HuH-7.5 (cell line): ENCODE measurements at regions not wholly inside any gene's neighbourhood (a gene's known extent, or its start where the extent isn't known, plus 50 kb on each side); places are given as distances from the start of the nearest gene placed in this dataset.
"Not testable (repeated sequence)": the region's sequence is repeated elsewhere in the genome, so short reads cannot be mapped to it uniquely, and the experiment has no call there.

Experiments used
- DNase-seq: peaks from one replicate; pipeline ENCODE4 v3.0.0; 2011; ENCODE audit warnings: low spot score

- no peak for DNase-seq
Observed at GRCh38 chr17:14622615-14623101, 321.8 kb downstream of the HS3ST3B1 start.

GRCh38 chr17:14621826-14622614, 321.1 kb downstream of the HS3ST3B1 start:
- DNase-seq = no peak

GRCh38 chr17:14619821-14620220, 318.9 kb downstream of the HS3ST3B1 start:
- no peak for DNase-seq

GRCh38 chr17:14616528-14616927, 315.6 kb downstream of the HS3ST3B1 start:
- no peak for DNase-seq

- no peak for DNase-seq
Observed at GRCh38 chr17:14605267-14605599, 304.4 kb downstream of the HS3ST3B1 start.

- DNase-seq = no peak
Observed at GRCh38 chr17:14604591-14605266, 303.8 kb downstream of the HS3ST3B1 start.

- no peak for DNase-seq
Observed at GRCh38 chr17:14596224-14596623, 295.3 kb downstream of the HS3ST3B1 start.

- DNase-seq = no peak
Observed at GRCh38 chr17:14595656-14596055, 294.8 kb downstream of the HS3ST3B1 start.

- no peak for DNase-seq
Observed at GRCh38 chr17:14594690-14595089, 293.8 kb downstream of the HS3ST3B1 start.

- DNase-seq = no peak
Observed at GRCh38 chr17:14593956-14594355, 293.1 kb downstream of the HS3ST3B1 start.

GRCh38 chr17:14590459-14591250, 289.8 kb downstream of the HS3ST3B1 start:
- no peak for DNase-seq

- no peak for DNase-seq
Observed at GRCh38 chr17:14585099-14585498, 284.2 kb downstream of the HS3ST3B1 start.

GRCh38 chr17:14582996-14583395, 282.1 kb downstream of the HS3ST3B1 start:
- no peak for DNase-seq

- no peak for DNase-seq
Observed at GRCh38 chr17:14581186-14581830, 280.4 kb downstream of the HS3ST3B1 start.

- DNase-seq = no peak
Observed at GRCh38 chr17:14580499-14580898, 279.6 kb downstream of the HS3ST3B1 start.

GRCh38 chr17:14579716-14580115, 278.8 kb downstream of the HS3ST3B1 start:
- DNase-seq = no peak

- DNase-seq = no peak
Observed at GRCh38 chr17:14575471-14575953, 274.6 kb downstream of the HS3ST3B1 start.

GRCh38 chr17:14560325-14560724, 259.4 kb downstream of the HS3ST3B1 start:
- DNase-seq = not testable (repeated sequence)

GRCh38 chr17:14559264-14560119, 258.6 kb downstream of the HS3ST3B1 start:
- no peak for DNase-seq

- DNase-seq = no peak
Observed at GRCh38 chr17:14557480-14557879, 256.6 kb downstream of the HS3ST3B1 start.

- no peak for DNase-seq
Observed at GRCh38 chr17:14553847-14554246, 253.0 kb downstream of the HS3ST3B1 start.
